Upper lobe of right lung (tissue), 1 donor: ENCODE measurements at regions not wholly inside any gene's neighbourhood (a gene's known extent, or its start where the extent isn't known, plus 50 kb on each side); places are given as distances from the start of the nearest gene placed in this dataset.

Experiments
- ATAC-seq: fragments of 200-7000 bp; cut with Tn5 transposase; one replicate; pipeline ENCODE4 v1.9.1; 2020; ENCODE audit warnings: mild to moderate bottlenecking, moderate library complexity
- DNase-seq: peaks from one replicate; pipeline ENCODE4 v3.0.0-alpha.2; 2020
- H3K27ac ChIP-seq: fragments of 200-600 bp; one replicate; pipeline ENCODE4 v1.8.0; 2022
- H3K27me3 ChIP-seq: fragments of 200-600 bp; one replicate; pipeline ENCODE4 v1.8.0; 2022; ENCODE audit warnings: mild to moderate bottlenecking
- H3K36me3 ChIP-seq: fragments of 200-600 bp; one replicate; pipeline ENCODE4 v1.8.0; 2022
- H3K4me1 ChIP-seq: fragments of 200-600 bp; one replicate; pipeline ENCODE4 v1.8.0; 2022
- H3K4me3 ChIP-seq: fragments of 200-600 bp; one replicate; pipeline ENCODE4 v1.8.0; 2022; ENCODE audit warnings: mild to moderate bottlenecking
- H3K9me3 ChIP-seq: fragments of 200-600 bp; one replicate; pipeline ENCODE4 v1.8.0; 2022
- intact Hi-C: fragments of 100-400 bp; cut with DNase I; formaldehyde crosslinking; loops from one replicate; pipeline ENCODE4 v1.11.0; 2022
- TF ChIP-seq, protein P1 (sequence below): fragments of 200-600 bp; IDR thresholded peaks from one replicate; pipeline ENCODE4 v1.8.0; 2022; ENCODE audit warnings: antibody characterized with exemption
- donor health status: DM: no; HTN: yes; CAD: no; lungs with severe emphysema.

DNA sequence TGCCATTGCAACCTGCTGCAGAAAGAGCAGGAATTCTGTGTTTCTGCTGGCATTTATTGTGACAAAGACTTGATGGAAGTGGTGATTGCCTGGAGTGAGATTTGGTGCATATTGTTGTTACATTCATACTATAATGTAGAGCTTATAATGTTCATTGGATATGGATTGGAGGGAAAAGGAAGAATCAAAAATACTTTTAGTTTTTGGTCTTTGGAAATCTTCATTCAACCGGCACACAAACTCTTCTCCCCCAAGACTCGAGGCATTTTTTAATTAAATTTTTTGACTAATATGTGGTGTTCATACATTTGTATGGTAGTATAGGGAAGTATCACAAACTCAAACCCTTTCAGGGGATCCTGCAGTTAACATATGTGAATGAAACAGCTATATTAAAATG lies 380.8 kb downstream of the DOK5 start:
- no peaks in the 10 kb centered on the region for H3K27me3 ChIP-seq
- ATAC-seq (no peak), DNase-seq (no peak)
- H3K36me3 ChIP-seq = no peaks in the 10 kb centered on the region
- TF ChIP-seq, protein P1, sequence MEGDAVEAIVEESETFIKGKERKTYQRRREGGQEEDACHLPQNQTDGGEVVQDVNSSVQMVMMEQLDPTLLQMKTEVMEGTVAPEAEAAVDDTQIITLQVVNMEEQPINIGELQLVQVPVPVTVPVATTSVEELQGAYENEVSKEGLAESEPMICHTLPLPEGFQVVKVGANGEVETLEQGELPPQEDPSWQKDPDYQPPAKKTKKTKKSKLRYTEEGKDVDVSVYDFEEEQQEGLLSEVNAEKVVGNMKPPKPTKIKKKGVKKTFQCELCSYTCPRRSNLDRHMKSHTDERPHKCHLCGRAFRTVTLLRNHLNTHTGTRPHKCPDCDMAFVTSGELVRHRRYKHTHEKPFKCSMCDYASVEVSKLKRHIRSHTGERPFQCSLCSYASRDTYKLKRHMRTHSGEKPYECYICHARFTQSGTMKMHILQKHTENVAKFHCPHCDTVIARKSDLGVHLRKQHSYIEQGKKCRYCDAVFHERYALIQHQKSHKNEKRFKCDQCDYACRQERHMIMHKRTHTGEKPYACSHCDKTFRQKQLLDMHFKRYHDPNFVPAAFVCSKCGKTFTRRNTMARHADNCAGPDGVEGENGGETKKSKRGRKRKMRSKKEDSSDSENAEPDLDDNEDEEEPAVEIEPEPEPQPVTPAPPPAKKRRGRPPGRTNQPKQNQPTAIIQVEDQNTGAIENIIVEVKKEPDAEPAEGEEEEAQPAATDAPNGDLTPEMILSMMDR = no peak
- H3K27ac ChIP-seq = no peak overlapping the region
- no peaks in the 10 kb centered on the region for H3K4me1 ChIP-seq
- intact Hi-C loops = no loop called here
- no peaks in the 10 kb centered on the region for H3K9me3 ChIP-seq
- H3K4me3 ChIP-seq = no peak overlapping the region

DNA sequence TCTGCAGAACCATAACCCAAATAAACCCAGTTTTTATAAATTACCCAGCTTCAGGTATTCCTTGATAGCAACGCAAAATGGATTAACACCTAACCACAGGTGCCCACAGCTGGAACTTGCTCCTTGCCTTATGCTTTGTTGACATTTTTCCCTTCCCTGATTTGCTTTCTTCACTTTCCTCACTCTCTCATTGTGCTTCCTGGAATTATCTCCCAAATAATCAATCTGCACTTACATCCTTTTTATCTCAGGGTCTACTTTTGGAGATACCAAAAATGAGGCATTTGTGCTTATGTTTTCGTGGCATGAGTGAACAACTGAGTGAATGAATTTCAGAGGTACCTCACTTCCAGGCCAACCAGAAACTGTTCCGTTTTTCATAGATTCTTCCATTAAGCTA lies 374.3 kb downstream of the DOK5 start:
- ATAC-seq (no peak), DNase-seq (no peak)
- Histone ChIP-seq H3K27ac (no peak overlapping the region), H3K4me1 (no peaks in the 10 kb centered on the region), H3K27me3 (no peaks in the 10 kb centered on the region), H3K9me3 (no peaks in the 10 kb centered on the region), H3K36me3 (no peaks in the 10 kb centered on the region), H3K4me3 (no peak overlapping the region)
- TF ChIP-seq, protein P1 = no peak
- intact Hi-C loops = no loop called here

DNA sequence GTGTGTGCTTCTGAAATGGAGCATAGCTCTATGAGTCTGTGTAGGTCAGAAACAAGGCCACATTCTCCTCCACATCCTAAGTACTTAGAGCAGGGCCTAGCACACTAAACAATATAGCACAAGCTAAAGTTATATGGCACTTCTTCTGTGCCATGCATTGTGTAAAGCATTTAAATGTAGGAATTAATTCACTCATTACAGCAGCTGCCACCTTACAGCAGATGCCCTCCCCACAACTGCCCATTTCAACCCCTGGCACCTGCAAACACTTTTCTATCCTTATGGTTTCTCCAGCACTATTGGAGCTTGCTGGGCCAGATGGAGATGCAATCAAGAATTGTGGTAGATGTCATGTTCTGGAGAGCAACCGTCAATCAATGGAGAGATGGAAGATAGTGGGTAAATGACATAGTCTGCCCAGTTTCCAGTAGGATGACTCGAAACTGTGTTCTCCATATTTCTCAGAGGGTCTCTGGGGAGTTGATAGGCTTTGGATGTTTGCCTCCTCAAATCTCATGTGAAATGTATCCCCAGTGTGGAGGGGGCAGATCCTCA lies 373.7 kb downstream of the DOK5 start:
- Histone ChIP-seq H3K4me1 (no peaks in the 10 kb centered on the region), H3K27me3 (no peaks in the 10 kb centered on the region), H3K9me3 (no peaks in the 10 kb centered on the region), H3K36me3 (no peaks in the 10 kb centered on the region), H3K27ac (no peak overlapping the region), H3K4me3 (no peak overlapping the region)
- intact Hi-C loops = no loop called here
- TF ChIP-seq, protein P1 = no peak
- ATAC-seq (no peak), DNase-seq (no peak)

DNA sequence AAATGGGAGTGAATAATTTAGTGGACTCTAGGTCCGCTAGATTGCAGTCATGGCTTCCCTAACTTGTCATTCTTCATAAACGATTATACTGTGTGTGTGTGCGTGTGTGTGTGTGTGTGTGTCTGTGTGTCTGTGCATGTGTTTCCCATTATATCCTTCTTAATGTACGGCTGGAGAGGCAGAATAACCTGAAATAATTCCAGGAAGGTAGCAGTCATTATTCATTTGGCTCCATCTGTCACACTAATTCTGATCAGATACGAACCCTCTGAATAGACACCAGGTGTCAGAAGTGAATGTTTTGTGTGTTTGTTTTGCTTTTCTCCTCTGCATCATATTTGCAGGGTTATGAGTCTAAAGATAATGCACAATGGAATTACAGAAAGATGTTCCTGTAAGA lies 372.9 kb downstream of the DOK5 start:
- no peaks in the 10 kb centered on the region for H3K4me1 ChIP-seq
- DNase-seq (no peak), ATAC-seq (no peak)
- intact Hi-C loops = no loop called here
- no peaks in the 10 kb centered on the region for H3K27me3 ChIP-seq
- no peak overlapping the region for H3K4me3 ChIP-seq
- H3K27ac ChIP-seq = no peak overlapping the region
- H3K9me3 ChIP-seq = no peaks in the 10 kb centered on the region
- TF ChIP-seq, protein P1 = no peak
- H3K36me3 ChIP-seq = no peaks in the 10 kb centered on the region

DNA sequence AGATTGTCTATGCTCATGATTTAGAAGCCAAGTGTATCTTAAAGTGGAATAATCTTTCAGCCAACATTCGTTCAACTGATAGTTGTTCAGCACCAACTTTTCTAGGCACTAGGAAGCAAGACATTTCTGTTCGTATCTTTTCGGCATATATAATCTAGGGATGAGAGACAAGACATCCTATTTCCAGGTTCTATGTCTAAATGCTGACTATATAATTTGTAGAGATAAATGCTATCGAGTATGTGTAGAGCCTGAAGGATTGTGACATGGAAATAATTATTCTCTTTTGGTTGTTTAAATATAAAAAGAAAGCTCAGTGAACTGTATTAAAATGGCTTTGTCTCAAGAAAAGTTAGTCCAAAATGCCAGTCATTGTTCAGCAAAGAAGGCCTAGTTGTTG lies 371.6 kb downstream of the DOK5 start:
- Histone ChIP-seq H3K4me1 (no peaks in the 10 kb centered on the region), H3K27me3 (no peaks in the 10 kb centered on the region), H3K27ac (no peak overlapping the region), H3K36me3 (no peaks in the 10 kb centered on the region), H3K4me3 (no peak overlapping the region), H3K9me3 (no peaks in the 10 kb centered on the region)
- ATAC-seq (no peak), DNase-seq (no peak)
- TF ChIP-seq, protein P1 = no peak
- intact Hi-C loops = no loop called here

DNA sequence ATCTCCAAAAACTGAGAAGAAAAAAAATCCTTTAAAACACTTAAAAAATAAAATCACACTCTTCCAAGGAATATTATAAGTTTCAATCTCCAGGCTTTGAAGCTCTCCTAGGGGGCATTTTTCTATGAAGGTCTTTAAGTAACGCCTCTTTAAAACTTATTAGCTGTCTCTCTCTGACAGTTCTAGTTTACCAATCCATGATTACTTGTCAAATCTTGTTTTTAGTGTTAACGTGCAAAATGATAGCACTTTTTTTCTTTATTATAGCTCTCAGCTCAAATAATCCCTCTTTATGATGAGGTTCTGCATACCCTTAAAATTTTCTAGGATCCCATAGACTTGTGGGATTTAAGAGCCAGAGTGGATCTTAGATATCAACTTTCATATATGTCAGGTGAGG lies 369.0 kb downstream of the DOK5 start:
- DNase-seq (no peak), ATAC-seq (no peak)
- intact Hi-C loops = no loop called here
- Histone ChIP-seq H3K27me3 (no peaks in the 10 kb centered on the region), H3K4me1 (no peaks in the 10 kb centered on the region), H3K9me3 (no peaks in the 10 kb centered on the region), H3K36me3 (no peaks in the 10 kb centered on the region), H3K4me3 (no peak overlapping the region), H3K27ac (no peak overlapping the region)
- TF ChIP-seq, protein P1 = no peak
